ENCODE measurements at regions not wholly inside any gene's neighbourhood (a gene's known extent, or its start where the extent isn't known, plus 50 kb on each side); places are given as distances from the start of the nearest gene placed in this dataset.
A peak's percentile ranks its signal among the peaks of the same experiment; 100 is the strongest.
"Not testable (repeated sequence)": the region's sequence is repeated elsewhere in the genome, so short reads cannot be mapped to it uniquely, and the experiment has no call there.

GRCh38 chr2:12488352-12489318 is 228.1 kb upstream of the TRIB2 start:
- TF ChIP-seq CTCF (IDR thresholded peaks at IDR 0.05; ENCODE audit: low read depth, low read length) (no peak), MYC (IDR thresholded peaks at IDR 0.05; ENCODE audit: low read depth, low read length) (no peak), MAX (IDR thresholded peaks at IDR 0.05; ENCODE audit: low read depth, low read length) (no peak), POLR2A (IDR thresholded peaks at IDR 0.05; ENCODE audit: extremely low read depth, insufficient read length) (no peak)
- DNase-seq (ENCODE audit: low read depth): no peak
- no peak overlapping the region for H3K4me3 ChIP-seq (ENCODE audit: low read depth, low read length)

- TF ChIP-seq CTCF (IDR thresholded peaks at IDR 0.05; ENCODE audit: low read depth, low read length): no peak
- TF ChIP-seq MAX (IDR thresholded peaks at IDR 0.05; ENCODE audit: low read depth, low read length): no peak
- TF ChIP-seq POLR2A (IDR thresholded peaks at IDR 0.05; ENCODE audit: extremely low read depth, insufficient read length): no peak
- TF ChIP-seq MYC (IDR thresholded peaks at IDR 0.05; ENCODE audit: low read depth, low read length): no peak
- DNase-seq (ENCODE audit: low read depth): no peak
- H3K4me3 ChIP-seq (ENCODE audit: low read depth, low read length): no peak overlapping the region
Observed at GRCh38 chr2:12490641-12491040, 226.1 kb upstream of the TRIB2 start.

GRCh38 chr2:12492360-12492759 is 224.4 kb upstream of the TRIB2 start:
- not testable (repeated sequence) for H3K4me3 ChIP-seq (ENCODE audit: low read depth, low read length); DNase-seq (ENCODE audit: low read depth)

- DNase-seq (ENCODE audit: low read depth): peak; percentile 46
Observed at GRCh38 chr2:12493031-12493513, 223.7 kb upstream of the TRIB2 start.

GRCh38 chr2:12495247-12495868 is 221.4 kb upstream of the TRIB2 start:
- no peak for TF ChIP-seq MAX (IDR thresholded peaks at IDR 0.05; ENCODE audit: low read depth, low read length)
- no peak for TF ChIP-seq MYC (IDR thresholded peaks at IDR 0.05; ENCODE audit: low read depth, low read length)
- TF ChIP-seq CTCF (IDR thresholded peaks at IDR 0.05; ENCODE audit: low read depth, low read length): no peak
- TF ChIP-seq POLR2A (IDR thresholded peaks at IDR 0.05; ENCODE audit: extremely low read depth, insufficient read length): no peak
- no peak for DNase-seq (ENCODE audit: low read depth)

More at GRCh38 chr2:12493031-12493513, 223.7 kb upstream of the TRIB2 start:
- TF ChIP-seq CTCF (IDR thresholded peaks at IDR 0.05; ENCODE audit: low read depth, low read length) (no peak), POLR2A (IDR thresholded peaks at IDR 0.05; ENCODE audit: extremely low read depth, insufficient read length) (no peak), MAX (IDR thresholded peaks at IDR 0.05; ENCODE audit: low read depth, low read length) (no peak), MYC (IDR thresholded peaks at IDR 0.05; ENCODE audit: low read depth, low read length) (no peak)
- no peak overlapping the region for H3K4me3 ChIP-seq (ENCODE audit: low read depth, low read length)

GRCh38 chr2:12498286-12498685 is 218.4 kb upstream of the TRIB2 start:
- no peak for TF ChIP-seq POLR2A (IDR thresholded peaks at IDR 0.05; ENCODE audit: extremely low read depth, insufficient read length)
- no peak for TF ChIP-seq MYC (IDR thresholded peaks at IDR 0.05; ENCODE audit: low read depth, low read length)
- TF ChIP-seq CTCF (IDR thresholded peaks at IDR 0.05; ENCODE audit: low read depth, low read length): no peak
- TF ChIP-seq MAX (IDR thresholded peaks at IDR 0.05; ENCODE audit: low read depth, low read length): no peak
- no peak overlapping the region for H3K4me3 ChIP-seq (ENCODE audit: low read depth, low read length)
- DNase-seq (ENCODE audit: low read depth): no peak

More at GRCh38 chr2:12495247-12495868, 221.4 kb upstream of the TRIB2 start:
- no peak overlapping the region for H3K4me3 ChIP-seq (ENCODE audit: low read depth, low read length)
